ENCODE measurements at regions not wholly inside any gene's neighbourhood (a gene's known extent, or its start where the extent isn't known, plus 50 kb on each side); places are given as distances from the start of the nearest gene placed in this dataset.
"Not testable (repeated sequence)": the region's sequence is repeated elsewhere in the genome, so short reads cannot be mapped to it uniquely, and the experiment has no call there.

- no peak for DNase-seq
These were observed 72.6 kb upstream of the VWC2 start for GRCh38 chr7:49700841-49701240.

- DNase-seq: no peak
These were observed 71.3 kb upstream of the VWC2 start for GRCh38 chr7:49702099-49702498.

- no peak for DNase-seq
These were observed 70.1 kb upstream of the VWC2 start for GRCh38 chr7:49703337-49703736.

GRCh38 chr7:49703881-49704280, 69.6 kb upstream of the VWC2 start:
- DNase-seq: no peak

DNA sequence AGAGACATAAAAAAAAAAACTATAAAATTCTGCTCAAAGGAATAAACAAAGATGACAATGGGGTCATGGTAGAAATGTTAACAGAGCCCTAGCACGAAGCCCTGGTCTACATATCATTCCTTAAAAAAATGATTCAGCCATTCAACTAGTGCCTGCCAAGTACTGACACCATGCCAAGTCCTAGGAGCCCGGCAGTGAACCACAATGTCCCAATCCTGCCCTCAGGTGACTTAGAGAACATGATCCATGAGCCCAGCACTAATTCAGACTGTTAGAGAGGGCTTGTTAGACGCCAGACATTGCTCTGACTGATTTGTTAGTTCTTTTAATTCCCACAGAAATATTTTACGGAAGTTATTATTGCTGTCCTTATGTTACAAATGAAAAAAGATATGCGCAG, 67.3 kb upstream of the VWC2 start:
- no peak for DNase-seq

DNA sequence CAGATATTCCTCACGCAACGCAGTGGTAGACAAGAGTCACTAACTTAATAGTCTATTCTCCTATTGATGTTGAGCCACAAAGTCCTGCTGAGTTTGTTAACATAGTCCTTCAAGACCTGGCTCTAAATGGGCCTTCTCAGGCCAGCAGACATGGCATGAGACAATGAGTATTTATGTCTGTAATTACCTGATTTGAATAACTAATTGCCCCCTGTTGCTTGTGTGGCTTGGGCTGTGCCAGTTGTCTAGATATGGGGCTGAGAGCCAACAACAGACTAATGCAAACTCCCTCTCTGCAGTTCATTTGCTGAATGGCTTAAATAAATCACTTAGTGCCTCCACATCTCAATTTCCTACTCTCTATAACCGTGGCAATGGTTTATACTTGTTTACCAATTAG, 65.5 kb upstream of the VWC2 start:
- no peak for DNase-seq

DNA sequence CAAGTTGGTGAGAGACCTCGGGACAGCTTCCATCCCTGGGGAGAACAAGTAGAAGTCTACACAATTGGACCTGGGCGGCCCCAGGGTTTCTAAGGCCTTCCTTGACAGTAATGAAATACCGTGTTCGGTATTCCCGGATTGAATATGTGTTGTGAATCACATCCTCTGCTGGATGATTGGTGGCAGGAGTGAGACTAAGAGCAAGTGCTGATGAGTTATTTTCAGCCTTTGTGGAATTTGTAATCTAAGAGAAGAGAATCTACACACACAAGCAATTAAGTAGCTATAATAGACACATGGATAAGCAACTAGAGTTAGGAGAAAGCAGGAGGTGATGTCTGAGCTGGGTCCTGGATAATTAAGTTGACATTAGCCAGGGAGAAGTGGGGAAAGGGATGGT, 64.8 kb upstream of the VWC2 start:
- DNase-seq: no peak

GRCh38 chr7:49711072-49711723, 62.2 kb upstream of the VWC2 start:
- DNase-seq: not testable (repeated sequence)

DNA sequence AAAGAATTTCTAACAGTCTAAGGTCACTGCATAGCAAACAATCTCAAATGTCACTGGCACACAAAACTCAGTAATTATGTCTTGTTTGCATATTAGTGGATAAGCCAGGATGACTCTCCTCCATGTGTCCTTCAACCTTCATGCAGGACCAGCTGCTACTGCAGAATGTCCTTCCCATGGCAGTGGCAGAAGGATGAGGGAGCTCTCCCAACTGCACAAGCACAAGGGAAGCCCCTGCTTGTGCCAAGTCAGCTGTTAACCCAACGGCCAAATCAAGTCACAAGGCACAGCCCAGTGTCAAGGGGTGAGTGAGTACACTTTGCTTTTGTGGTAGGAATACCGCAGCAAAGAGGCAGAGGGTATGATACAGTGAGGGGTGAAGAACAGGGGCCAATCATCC, 59.3 kb upstream of the VWC2 start:
- no peak for DNase-seq

DNA sequence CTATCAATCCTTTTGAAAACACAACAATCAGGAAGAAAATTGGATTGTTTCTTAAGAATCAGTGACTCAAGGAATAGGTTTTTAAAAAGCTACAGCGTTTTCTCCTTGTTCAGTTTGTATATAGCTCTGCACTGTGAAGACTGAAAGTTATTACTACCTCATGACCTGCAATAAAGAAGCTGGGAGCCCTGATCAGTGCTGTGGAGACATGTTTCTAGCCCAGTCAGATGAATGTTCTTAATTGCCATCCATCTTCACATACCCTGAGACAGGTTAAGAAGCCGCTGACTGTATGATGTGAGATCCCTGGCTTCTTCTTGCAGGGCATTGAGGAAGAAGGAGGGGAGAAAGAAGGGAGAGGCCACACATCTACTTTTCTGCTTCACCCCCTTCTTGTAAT, 58.0 kb upstream of the VWC2 start:
- no peak for DNase-seq

- DNase-seq: no peak
These were observed 55.9 kb upstream of the VWC2 start for GRCh38 chr7:49717547-49717946.

DNA sequence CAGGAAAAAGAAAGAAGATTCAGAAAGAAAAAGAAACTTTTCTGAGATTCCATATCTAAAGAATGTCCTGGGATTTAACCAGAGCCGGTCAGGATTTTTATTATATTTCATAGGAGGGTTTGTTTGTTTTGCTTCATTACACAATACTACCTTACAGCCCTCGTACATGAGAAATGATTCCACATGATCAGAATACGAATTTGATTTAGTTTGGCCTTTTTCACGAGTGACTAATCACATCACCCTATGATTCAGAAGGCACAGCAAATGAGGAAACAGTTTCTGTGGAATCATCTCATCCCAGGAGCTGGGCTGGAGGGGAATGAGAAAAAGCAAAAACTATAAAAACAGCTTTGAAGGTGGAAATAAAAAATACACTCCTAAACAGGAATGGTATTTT, 54.7 kb upstream of the VWC2 start:
- DNase-seq: no peak

GRCh38 chr7:49721441-49721840, 52.0 kb upstream of the VWC2 start:
- no peak for DNase-seq

All from midbrain (tissue), 1 donor.